ENCODE measurements at regions not wholly inside any gene's neighbourhood (a gene's known extent, or its start where the extent isn't known, plus 50 kb on each side); places are given as distances from the start of the nearest gene placed in this dataset.

- TF ChIP-seq CTCF (IDR thresholded peaks at IDR 0.05 in 2 of 3, conservative IDR thresholded peaks at IDR 0.05 in 1 of 3; ENCODE audit: insufficient read depth in 2 of 3, low read depth in 1 of 3, low read length in 3 of 3), result no peak
- no peak for TF ChIP-seq TEAD1 (CRISPR knock-in tag; IDR thresholded peaks at IDR 0.05)
- no peak for TF ChIP-seq TAF9B (IDR thresholded peaks at IDR 0.05; ENCODE audit: partially characterized antibody)
- no peak for TF ChIP-seq ZFX (CRISPR knock-in tag; IDR thresholded peaks at IDR 0.05)
- TF ChIP-seq ZNF146 (CRISPR knock-in tag; IDR thresholded peaks at IDR 0.05; ENCODE audit: unreplicated experiment), result no peak
- no peak for TF ChIP-seq ZNF696 (CRISPR knock-in tag; conservative IDR thresholded peaks at IDR 0.05)
- TF ChIP-seq HNRNPL (IDR thresholded peaks at IDR 0.05; ENCODE audit: low read depth, low read length), result no peak
- TF ChIP-seq MAFF (IDR thresholded peaks at IDR 0.05; ENCODE audit: low read length), result no peak
- TF ChIP-seq ESRRB (CRISPR knock-in tag; IDR thresholded peaks at IDR 0.05; ENCODE audit: borderline replicate concordance), result no peak
- no peak for TF ChIP-seq PTRF (tag; IDR thresholded peaks at IDR 0.05)
- TF ChIP-seq FOXJ3 (CRISPR knock-in tag; IDR thresholded peaks at IDR 0.05), result no peak
These were observed 153.4 kb upstream of the ANK2 start (continued) for GRCh38 chr4:112895811-112896608.
